Loucy (cell line): ENCODE measurements at regions not wholly inside any gene's neighbourhood (a gene's known extent, or its start where the extent isn't known, plus 50 kb on each side); places are given as distances from the start of the nearest gene placed in this dataset.

ENCODE experiments used
- H2AFZ ChIP-seq: fragments of 200-600 bp; sonication (generic); 2 replicates; pipeline ENCODE4 v1.6.0; 2016; ENCODE audit warnings: antibody characterized with exemption, mild to moderate bottlenecking, low read length, moderate library complexity
- H3F3A ChIP-seq: fragments of 200-600 bp; 2 replicates; pipeline ENCODE4 v1.6.0; 2016; ENCODE audit warnings: antibody characterized with exemption, low read depth, mild to moderate bottlenecking
- H3K27me3 ChIP-seq: fragments of 200-600 bp; sonication (generic); 2 replicates; pipeline ENCODE4 v1.6.1; 2014; ENCODE audit warnings: low read length, mild to moderate bottlenecking; ENCODE audit not compliant: insufficient read depth, poor library complexity, severe bottlenecking
- H3K36me3 ChIP-seq: fragments of 200-600 bp; sonication (generic); 2 replicates; pipeline ENCODE4 v1.6.1; 2016; ENCODE audit warnings: low read length; ENCODE audit not compliant: insufficient read depth
- H3K4me1 ChIP-seq: fragments of 200-600 bp; sonication (generic); 2 replicates; pipeline ENCODE4 v1.5.1; 2014; ENCODE audit warnings: low read length, mild to moderate bottlenecking; ENCODE audit not compliant: insufficient read depth, poor library complexity, severe bottlenecking
- H3K4me2 ChIP-seq: fragments of 200-600 bp; sonication (generic); 2 replicates; pipeline ENCODE4 v1.6.0; 2014; ENCODE audit warnings: antibody characterized with exemption, low read length, low read depth, mild to moderate bottlenecking; ENCODE audit not compliant: poor library complexity, severe bottlenecking
- H3K4me3 ChIP-seq: fragments of 200-600 bp; sonication (generic); 2 replicates; pipeline ENCODE4 v1.5.1; 2014; ENCODE audit warnings: low read length, mild to moderate bottlenecking, mixed read lengths; ENCODE audit not compliant: poor library complexity, severe bottlenecking
- H3K79me2 ChIP-seq: fragments of 200-600 bp; sonication (generic); 2 replicates; pipeline ENCODE4 v1.6.1; 2014; ENCODE audit warnings: low read length; ENCODE audit not compliant: insufficient read depth
- H3K9ac ChIP-seq: fragments of 200-600 bp; sonication (generic); 2 replicates; pipeline ENCODE4 v1.6.0; 2014; ENCODE audit warnings: mild to moderate bottlenecking, low read depth, low read length, moderate library complexity; ENCODE audit not compliant: poor library complexity, severe bottlenecking
- H3K9me2 ChIP-seq: fragments of 200-600 bp; sonication (generic); replicated peaks from 2 replicates; pipeline ENCODE4 v1.6.1; 2016; ENCODE audit warnings: low read depth, low read length, mixed read lengths
- H3K9me3 ChIP-seq: fragments of 200-600 bp; sonication (generic); 2 replicates; pipeline ENCODE4 v1.6.1; 2014; ENCODE audit warnings: mild to moderate bottlenecking, antibody characterized with exemption, low read length, low read depth; ENCODE audit not compliant: insufficient read depth
- H4K20me1 ChIP-seq: fragments of 200-600 bp; sonication (generic); 2 replicates; pipeline ENCODE4 v1.6.0; 2014; ENCODE audit warnings: antibody characterized with exemption, low read length, mild to moderate bottlenecking; ENCODE audit not compliant: insufficient read depth, poor library complexity, severe bottlenecking
- EZH2phosphoT487 ChIP-seq: fragments of 200-600 bp; IDR thresholded peaks from 2 replicates; pipeline ENCODE4 v1.6.1; 2018; ENCODE audit warnings: antibody characterized with exemption, mild to moderate bottlenecking, moderate library complexity, borderline replicate concordance
- TF ChIP-seq, protein P1 (sequence below): fragments of 200-600 bp; sonication (generic); conservative IDR thresholded peaks from 2 replicates; pipeline ENCODE4 v1.5.1; 2014; ENCODE audit warnings: mild to moderate bottlenecking, antibody characterized with exemption, low read length

- peaks cover 2% of the 10 kb centered on the region; the same call in 1 of the 2 replicates for H3K9me3 ChIP-seq
- H3F3A ChIP-seq, result no peaks in the 10 kb centered on the region
- no peaks in the 10 kb centered on the region for H3K4me1 ChIP-seq
- H3K36me3 ChIP-seq, result no peaks in the 10 kb centered on the region
- no peak overlapping the region for H3K4me2 ChIP-seq
- no peak overlapping the region for H3K9ac ChIP-seq
- H2AFZ ChIP-seq, result no peak overlapping the region
- H3K27me3 ChIP-seq, result no peaks in the 10 kb centered on the region
- H3K4me3 ChIP-seq, result no peak overlapping the region
- TF ChIP-seq, protein P1, sequence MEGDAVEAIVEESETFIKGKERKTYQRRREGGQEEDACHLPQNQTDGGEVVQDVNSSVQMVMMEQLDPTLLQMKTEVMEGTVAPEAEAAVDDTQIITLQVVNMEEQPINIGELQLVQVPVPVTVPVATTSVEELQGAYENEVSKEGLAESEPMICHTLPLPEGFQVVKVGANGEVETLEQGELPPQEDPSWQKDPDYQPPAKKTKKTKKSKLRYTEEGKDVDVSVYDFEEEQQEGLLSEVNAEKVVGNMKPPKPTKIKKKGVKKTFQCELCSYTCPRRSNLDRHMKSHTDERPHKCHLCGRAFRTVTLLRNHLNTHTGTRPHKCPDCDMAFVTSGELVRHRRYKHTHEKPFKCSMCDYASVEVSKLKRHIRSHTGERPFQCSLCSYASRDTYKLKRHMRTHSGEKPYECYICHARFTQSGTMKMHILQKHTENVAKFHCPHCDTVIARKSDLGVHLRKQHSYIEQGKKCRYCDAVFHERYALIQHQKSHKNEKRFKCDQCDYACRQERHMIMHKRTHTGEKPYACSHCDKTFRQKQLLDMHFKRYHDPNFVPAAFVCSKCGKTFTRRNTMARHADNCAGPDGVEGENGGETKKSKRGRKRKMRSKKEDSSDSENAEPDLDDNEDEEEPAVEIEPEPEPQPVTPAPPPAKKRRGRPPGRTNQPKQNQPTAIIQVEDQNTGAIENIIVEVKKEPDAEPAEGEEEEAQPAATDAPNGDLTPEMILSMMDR, result no peak
- TF ChIP-seq EZH2phosphoT487, result no peak
- H3K79me2 ChIP-seq, result no peaks in the 10 kb centered on the region
- H3K9me2 ChIP-seq, result no peaks in the 10 kb centered on the region
- no peaks in the 10 kb centered on the region for H4K20me1 ChIP-seq
Measured at GRCh38 chr7:52911326-52911725, 124.1 kb upstream of the POM121L12 start.

GRCh38 chr7:52909935-52910334, 125.5 kb upstream of the POM121L12 start:
- Histone ChIP-seq H2AFZ (no peak overlapping the region), H3K9me3 (peaks cover 2% of the 10 kb centered on the region; the same call in 1 of the 2 replicates), H3K9me2 (no peaks in the 10 kb centered on the region), H3K4me1 (no peaks in the 10 kb centered on the region), H3K36me3 (no peaks in the 10 kb centered on the region), H3F3A (no peaks in the 10 kb centered on the region), H3K79me2 (no peaks in the 10 kb centered on the region), H3K27me3 (no peaks in the 10 kb centered on the region), H4K20me1 (no peaks in the 10 kb centered on the region), H3K4me2 (no peak overlapping the region), H3K9ac (no peak overlapping the region), H3K4me3 (no peak overlapping the region)
- TF ChIP-seq, protein P1, result no peak
- no peak for TF ChIP-seq EZH2phosphoT487

DNA sequence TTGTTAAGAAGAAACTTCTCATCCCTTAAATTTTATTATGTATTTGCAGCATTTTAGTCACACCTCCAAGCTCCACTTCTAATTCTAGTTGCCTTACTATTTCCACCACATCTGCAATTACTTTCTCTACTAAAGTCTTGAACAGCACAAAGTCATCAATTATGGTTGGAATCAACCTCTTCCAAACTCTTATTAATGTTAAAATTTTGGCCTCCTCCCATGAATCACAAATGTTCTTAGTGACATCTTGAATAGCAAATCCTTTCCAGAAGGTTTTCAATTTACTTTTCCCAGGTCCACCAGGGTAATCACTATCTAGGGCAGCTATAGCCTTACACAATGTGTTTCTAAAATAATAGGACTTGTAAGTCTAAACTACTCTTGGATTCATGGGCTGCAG, 126.3 kb upstream of the POM121L12 start:
- peaks cover 2% of the 10 kb centered on the region; the same call in 1 of the 2 replicates for H3K9me3 ChIP-seq
- H3K4me2 ChIP-seq, result no peak overlapping the region
- no peaks in the 10 kb centered on the region for H3K27me3 ChIP-seq
- no peak for TF ChIP-seq EZH2phosphoT487
- TF ChIP-seq, protein P1, result no peak
- no peak overlapping the region for H3K9ac ChIP-seq
- no peaks in the 10 kb centered on the region for H3F3A ChIP-seq
- H3K36me3 ChIP-seq, result no peaks in the 10 kb centered on the region
- H3K79me2 ChIP-seq, result no peaks in the 10 kb centered on the region
- no peaks in the 10 kb centered on the region for H3K4me1 ChIP-seq
- H3K4me3 ChIP-seq, result no peak overlapping the region
- no peak overlapping the region for H2AFZ ChIP-seq
- no peaks in the 10 kb centered on the region for H3K9me2 ChIP-seq
- H4K20me1 ChIP-seq, result no peaks in the 10 kb centered on the region
